ENCODE measurements at regions not wholly inside any gene's neighbourhood (a gene's known extent, or its start where the extent isn't known, plus 50 kb on each side); places are given as distances from the start of the nearest gene placed in this dataset.

DNA sequence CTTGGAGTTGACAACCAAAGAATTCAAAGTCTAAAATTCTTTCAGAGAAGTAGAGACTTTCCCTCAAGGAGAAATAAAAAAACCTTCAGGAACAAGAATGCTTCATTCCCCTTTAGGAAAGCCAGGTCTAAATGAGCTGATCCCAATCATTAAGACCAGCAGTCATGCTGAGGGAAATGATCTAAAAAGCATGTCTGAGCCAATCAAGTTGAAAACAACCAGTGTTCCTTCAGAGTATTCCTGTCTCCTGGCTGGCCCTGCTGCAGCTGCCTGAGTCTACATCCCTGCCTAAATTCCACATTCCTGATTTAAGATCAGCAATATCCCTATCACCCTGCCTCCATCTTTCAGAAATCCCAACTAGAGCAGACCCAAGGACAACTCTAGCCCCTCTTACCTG is 244.5 kb downstream of the PLK2 start:
- no peak for TF ChIP-seq POLR2A (IDR thresholded peaks at IDR 0.05)
- TF ChIP-seq CTCF (IDR thresholded peaks at IDR 0.05) = no peak

All from lower leg skin (tissue), 3 donors.